Peyer's patch (tissue), 4 donors: ENCODE measurements at regions not wholly inside any gene's neighbourhood (a gene's known extent, or its start where the extent isn't known, plus 50 kb on each side); places are given as distances from the start of the nearest gene placed in this dataset.

Experiments
- DNase-seq, 3 donors: peaks; one replicate each; pipeline ENCODE4 v3.0.0-alpha.2; 2017 to 2019
- H3K27ac ChIP-seq, 4 donors: fragments of 200-600 bp; sonication (generic); one replicate each; pipeline ENCODE4 v1.5.1; 2016 to 2019
- H3K27me3 ChIP-seq, 2 donors: fragments of 200-600 bp; sonication (generic); one replicate each; pipeline ENCODE4 v1.5.1; 2019
- H3K36me3 ChIP-seq, 3 donors: fragments of 200-600 bp; sonication (generic); one replicate each; pipeline ENCODE4 v1.5.1; 2016 to 2019
- H3K4me1 ChIP-seq, 4 donors: fragments of 200-600 bp; sonication (generic); one replicate each; pipeline ENCODE4 v1.5.1; 2016 to 2019
- H3K4me3 ChIP-seq, 4 donors: fragments of 200-600 bp; sonication (generic); 1 replicate in 3 of 4; 2 replicates in 1 of 4; pipeline ENCODE4 v1.5.1; 2016 to 2019; ENCODE audit warnings: mild to moderate bottlenecking in 1 of 4
- H3K9me3 ChIP-seq, 4 donors: fragments of 200-600 bp; sonication (generic); one replicate each; pipeline ENCODE4 v1.5.1; 2016 to 2019; ENCODE audit warnings: mild to moderate bottlenecking in 1 of 4
- CTCF ChIP-seq, 6 experiments: fragments of 450-650 bp in 4 of 6; fragments of 200-600 bp in 2 of 6; sonication (generic) in 1 of 6; IDR thresholded peaks; one replicate each; pipeline ENCODE4 v1.5.1; 2017 to 2019; ENCODE audit warnings: antibody characterized with exemption in 6 of 6, mild to moderate bottlenecking in 3 of 6, moderate library complexity in 1 of 6
- POLR2A ChIP-seq, 2 donors: fragments of 450-650 bp; IDR thresholded peaks; one replicate each; pipeline ENCODE4 v1.5.1; 2017; ENCODE audit warnings: antibody characterized with exemption in 2 of 2, mild to moderate bottlenecking in 2 of 2, moderate library complexity in 2 of 2

- H3K9me3 ChIP-seq: no peaks in the 10 kb centered on the region
- no peaks in the 10 kb centered on the region for H3K4me1 ChIP-seq
- no peak for TF ChIP-seq CTCF (IDR thresholded peaks at IDR 0.05)
- TF ChIP-seq POLR2A (IDR thresholded peaks at IDR 0.05): no peak
- no peak overlapping the region for H3K4me3 ChIP-seq
- DNase-seq: no peak
- no peak overlapping the region for H3K27ac ChIP-seq
- H3K36me3 ChIP-seq: no peaks in the 10 kb centered on the region
- H3K27me3 ChIP-seq: no peaks in the 10 kb centered on the region
Measured at GRCh38 chr6:48307573-48307972, 196.6 kb upstream of the PTCHD4 start.

DNA sequence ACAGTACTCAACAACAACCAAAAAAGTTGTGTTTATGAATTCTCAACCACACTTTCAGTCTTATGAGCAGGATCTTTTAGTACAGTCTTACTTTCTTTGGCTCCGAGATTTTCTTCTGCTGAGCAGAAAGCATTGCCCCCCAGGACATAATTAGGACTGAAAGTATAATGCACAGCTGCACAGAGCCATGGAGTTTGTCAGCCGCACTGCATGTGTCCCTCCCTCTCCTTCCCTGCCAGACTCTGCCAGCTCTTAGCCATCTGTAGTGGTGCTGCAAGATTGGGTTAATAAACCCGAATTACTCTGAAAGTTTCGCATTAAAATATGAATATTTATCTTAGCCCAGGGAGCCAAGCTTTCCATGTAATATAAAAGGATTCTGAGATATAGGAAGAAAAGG is 179.6 kb upstream of the PTCHD4 start:
- Histone ChIP-seq H3K27ac (no peak overlapping the region), H3K27me3 (no peaks in the 10 kb centered on the region), H3K4me1 (no peaks in the 10 kb centered on the region), H3K36me3 (no peaks in the 10 kb centered on the region), H3K9me3 (peaks cover 0 to 4% (median 0%) of the 10 kb centered on the region in 4 donors), H3K4me3 (no peak overlapping the region)
- TF ChIP-seq CTCF (IDR thresholded peaks at IDR 0.05) (no peak), POLR2A (IDR thresholded peaks at IDR 0.05) (no peak)
- DNase-seq: no peak

- H3K9me3 ChIP-seq: peaks cover 0 to 4% (median 0%) of the 10 kb centered on the region in 4 donors
- no peaks in the 10 kb centered on the region for H3K36me3 ChIP-seq
- TF ChIP-seq CTCF (IDR thresholded peaks at IDR 0.05) (no peak), POLR2A (IDR thresholded peaks at IDR 0.05) (no peak)
Measured at GRCh38 chr6:48289841-48290240, 178.8 kb upstream of the PTCHD4 start.

DNA sequence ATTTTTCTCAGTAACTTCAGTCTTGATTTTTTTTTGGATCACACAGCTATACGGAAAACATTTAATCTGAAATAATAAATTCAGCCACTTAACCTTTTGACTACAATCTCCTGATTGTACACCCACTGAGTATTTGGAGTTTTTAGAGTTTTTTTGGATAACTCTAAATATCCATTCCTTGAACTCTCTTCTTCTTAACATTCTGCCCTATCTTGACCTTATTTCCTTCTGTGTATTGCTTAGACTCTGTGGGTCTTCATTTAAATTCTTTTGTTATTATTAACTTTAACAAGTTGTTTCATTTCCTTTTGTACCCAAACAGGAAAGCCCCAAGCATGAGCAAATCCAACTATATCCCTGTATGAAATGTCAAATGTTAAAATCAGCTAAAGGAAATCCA is 170.2 kb upstream of the PTCHD4 start:
- TF ChIP-seq CTCF (IDR thresholded peaks at IDR 0.05) (no peak), POLR2A (IDR thresholded peaks at IDR 0.05) (no peak)
- no peak overlapping the region for H3K27ac ChIP-seq
- no peaks in the 10 kb centered on the region for H3K4me1 ChIP-seq
- no peaks in the 10 kb centered on the region for H3K36me3 ChIP-seq
- no peaks in the 10 kb centered on the region for H3K27me3 ChIP-seq
- DNase-seq: no peak
- no peaks in the 10 kb centered on the region for H3K9me3 ChIP-seq
- H3K4me3 ChIP-seq: no peak overlapping the region

More at GRCh38 chr6:48289841-48290240, 178.8 kb upstream of the PTCHD4 start:
- H3K27me3 ChIP-seq: no peaks in the 10 kb centered on the region
- no peak for DNase-seq
- H3K4me3 ChIP-seq: no peak overlapping the region
- H3K4me1 ChIP-seq: no peaks in the 10 kb centered on the region
- no peak overlapping the region for H3K27ac ChIP-seq

DNA sequence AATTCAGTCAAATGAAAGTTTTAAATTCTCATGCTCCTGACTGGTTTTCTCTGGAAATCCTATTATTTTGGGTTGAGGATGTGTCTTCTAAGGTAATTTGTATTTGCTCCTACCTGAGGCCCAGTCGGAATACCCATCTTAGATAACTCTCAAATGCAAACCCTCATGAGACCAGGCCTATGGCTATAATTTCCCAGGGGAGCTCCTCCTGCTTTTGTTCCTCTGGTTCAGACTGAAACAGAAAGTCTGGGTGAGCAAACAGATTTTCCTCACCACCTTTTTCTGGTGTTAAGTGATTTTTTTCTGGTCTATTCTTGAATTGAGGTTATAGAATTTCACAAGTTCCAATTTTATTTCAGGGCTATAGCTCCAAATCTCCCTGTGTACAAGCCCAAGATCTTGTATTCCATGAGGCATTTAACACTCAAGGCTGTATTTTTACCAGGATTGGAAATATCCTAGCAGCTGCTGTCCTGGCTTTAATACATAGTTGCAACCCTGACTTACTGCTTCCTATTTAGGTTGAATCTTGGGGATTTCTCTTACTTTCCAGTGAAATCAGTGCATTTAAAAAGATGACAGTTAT is 169.1 kb upstream of the PTCHD4 start:
- Histone ChIP-seq H3K27ac (no peak overlapping the region), H3K27me3 (no peaks in the 10 kb centered on the region), H3K9me3 (no peaks in the 10 kb centered on the region), H3K36me3 (no peaks in the 10 kb centered on the region), H3K4me1 (no peaks in the 10 kb centered on the region), H3K4me3 (no peak overlapping the region)
- DNase-seq: no peak
- TF ChIP-seq POLR2A (IDR thresholded peaks at IDR 0.05): no peak
- TF ChIP-seq CTCF (IDR thresholded peaks at IDR 0.05): no peak

DNA sequence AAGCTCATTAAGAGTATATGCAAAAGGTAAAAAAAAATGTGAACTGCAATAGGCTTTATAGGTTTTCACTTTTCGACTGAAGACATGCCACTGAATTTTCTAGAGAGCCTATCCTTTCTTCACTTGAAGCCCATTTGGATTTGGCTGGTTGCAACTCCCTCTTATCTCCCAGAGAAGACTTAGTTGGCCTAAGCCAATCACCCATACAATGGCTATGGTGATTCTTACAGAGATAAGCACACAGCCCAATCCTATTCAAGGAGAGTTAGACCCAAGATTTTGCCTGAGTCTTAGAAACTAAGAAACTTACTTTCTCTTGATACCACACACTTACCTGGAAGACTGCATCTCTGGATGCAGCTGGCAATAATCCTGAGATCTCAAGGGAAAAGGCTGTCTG is 167.3 kb upstream of the PTCHD4 start:
- DNase-seq: no peak
- Histone ChIP-seq H3K27me3 (no peaks in the 10 kb centered on the region), H3K4me3 (no peak overlapping the region), H3K4me1 (no peaks in the 10 kb centered on the region), H3K36me3 (no peaks in the 10 kb centered on the region), H3K27ac (no peak overlapping the region), H3K9me3 (no peaks in the 10 kb centered on the region)
- TF ChIP-seq CTCF (IDR thresholded peaks at IDR 0.05) (no peak), POLR2A (IDR thresholded peaks at IDR 0.05) (no peak)
